HG02973 (cell line): ENCODE measurements at regions not wholly inside any gene's neighbourhood (a gene's known extent, or its start where the extent isn't known, plus 50 kb on each side); places are given as distances from the start of the nearest gene placed in this dataset.

Experiments used
- ATAC-seq: cut with Tn5 transposase; IDR thresholded peaks from one replicate; pipeline ENCODE4 v1.9.1; 2021; ENCODE audit warnings: moderate library complexity; ENCODE audit not compliant: unreplicated experiment

- no peak for ATAC-seq
Measured at GRCh38 chr6:97557355-97557754, 274.3 kb upstream of the MMS22L start.

DNA sequence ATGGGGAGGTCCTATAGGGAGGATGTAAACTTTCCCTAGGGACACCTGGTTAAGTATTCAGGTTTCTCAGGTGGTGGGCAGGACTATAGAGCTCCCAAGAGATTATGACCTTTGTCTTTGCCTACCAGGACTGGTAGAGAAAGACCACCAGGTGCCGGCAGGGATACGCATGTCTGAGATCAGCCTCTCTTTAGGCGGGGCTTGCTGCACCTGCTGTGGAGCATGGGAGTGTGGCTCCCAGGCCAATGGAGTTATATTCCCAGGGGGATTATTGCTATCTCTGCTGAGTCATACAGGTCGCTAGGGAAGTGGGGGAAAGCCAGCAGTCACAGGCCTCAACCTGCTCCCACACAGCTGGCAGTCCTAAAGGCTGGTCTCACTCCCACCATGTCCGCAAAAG, 280.5 kb upstream of the MMS22L start:
- no peak for ATAC-seq

GRCh38 chr6:97572943-97573342, 289.9 kb upstream of the MMS22L start:
- ATAC-seq, result no peak

- ATAC-seq, result no peak
Measured at GRCh38 chr6:97586344-97586743, 303.3 kb upstream of the MMS22L start.

DNA sequence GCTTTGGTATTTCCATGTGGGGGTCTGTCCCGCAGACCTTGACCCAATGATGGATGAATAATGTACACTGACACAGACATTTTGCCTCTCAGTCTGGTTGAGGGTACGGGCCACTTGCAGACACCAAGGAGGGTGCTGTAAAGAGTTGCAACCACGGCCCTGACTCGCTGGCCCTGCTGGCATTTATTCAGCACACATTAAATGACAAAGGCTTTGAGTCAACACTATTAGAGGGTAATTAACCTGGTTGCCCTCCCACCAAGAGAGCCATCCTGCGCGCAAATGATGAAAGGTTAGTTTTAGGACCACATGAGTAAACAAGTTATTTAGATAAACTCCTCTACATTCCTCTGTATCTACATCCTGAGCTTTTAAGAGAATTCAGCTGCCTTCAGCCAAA, 308.9 kb upstream of the MMS22L start:
- no peak for ATAC-seq

DNA sequence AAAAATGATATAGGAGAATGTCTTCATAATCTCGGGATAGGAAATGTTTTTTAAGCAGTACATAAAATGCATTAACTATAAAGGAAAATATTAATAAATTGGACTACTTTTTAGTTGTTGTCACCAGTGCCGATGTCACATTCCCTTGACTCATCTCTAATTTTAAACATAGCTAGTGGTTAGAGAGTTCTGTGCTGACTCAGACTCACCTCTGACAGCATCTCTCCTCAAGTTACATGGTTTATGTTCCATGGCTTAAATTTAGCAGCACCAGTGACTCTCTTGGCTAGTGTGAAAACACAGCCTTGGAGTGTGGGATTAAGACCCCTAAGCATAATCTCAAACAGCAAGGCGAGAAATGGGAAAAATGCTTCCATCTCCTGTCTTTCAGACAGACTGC, 311.8 kb upstream of the MMS22L start:
- ATAC-seq, result no peak

- no peak for ATAC-seq
Measured at GRCh38 chr6:97621111-97621510, 338.1 kb upstream of the MMS22L start.

DNA sequence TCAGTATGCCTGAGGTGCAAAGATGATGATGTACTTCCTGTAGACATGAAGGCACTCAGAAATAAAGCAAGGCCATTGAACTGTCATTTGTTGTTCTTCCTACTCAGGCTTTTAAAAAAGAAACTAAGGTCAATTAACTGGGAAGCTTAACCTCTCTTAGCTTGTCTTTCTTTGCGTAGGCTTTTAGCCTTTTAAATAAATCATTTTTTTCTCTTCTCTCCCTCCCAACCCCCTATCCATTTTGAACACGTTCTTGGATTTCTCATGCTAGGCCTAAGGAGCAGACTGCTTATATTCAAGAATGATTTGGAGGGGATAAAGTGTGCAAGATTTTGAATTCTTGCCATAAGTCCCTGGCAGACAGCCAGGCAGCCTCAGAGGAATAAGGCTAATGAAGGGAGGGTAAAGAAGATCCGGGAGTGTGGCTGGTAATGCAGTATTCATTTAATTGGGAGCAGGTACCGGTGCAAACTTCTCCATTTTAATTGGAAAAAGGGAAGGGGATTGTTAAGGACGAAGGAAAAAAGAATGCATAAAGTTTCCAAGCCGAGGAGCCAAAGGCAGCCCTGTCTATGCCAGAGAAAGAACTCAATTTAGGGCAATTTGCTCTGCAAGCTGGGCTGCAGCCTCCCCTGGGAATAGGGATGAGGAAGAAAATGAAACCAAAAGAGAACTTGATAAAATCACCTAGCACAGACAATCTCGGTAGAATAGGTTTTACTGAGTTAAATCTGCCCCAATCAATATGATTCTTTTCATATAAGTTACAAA, 343.8 kb upstream of the MMS22L start:
- no peak for ATAC-seq

GRCh38 chr6:97629180-97629579, 346.2 kb upstream of the MMS22L start:
- no peak for ATAC-seq

DNA sequence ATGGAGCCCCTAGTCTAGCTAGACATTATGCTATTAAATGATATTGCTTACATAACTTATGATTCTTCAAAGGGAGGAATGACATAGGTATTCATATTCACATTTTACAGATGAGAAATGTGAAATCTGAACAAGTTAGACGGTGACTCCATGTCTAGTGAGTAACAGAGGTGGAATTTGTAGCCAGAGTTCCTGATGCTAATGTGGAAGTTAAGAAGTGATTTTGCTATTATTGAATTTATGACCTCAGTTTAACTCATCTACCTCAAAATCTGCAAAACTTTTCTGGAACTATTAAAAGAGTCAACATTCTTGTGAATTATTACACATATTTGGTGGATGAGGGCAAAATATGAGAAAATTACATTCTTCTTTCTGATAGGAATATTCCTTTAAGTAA, 347.6 kb upstream of the MMS22L start:
- no peak for ATAC-seq

GRCh38 chr6:97632341-97632740, 349.3 kb upstream of the MMS22L start:
- no peak for ATAC-seq

GRCh38 chr6:97639702-97640101, 356.7 kb upstream of the MMS22L start:
- no peak for ATAC-seq

- ATAC-seq, result no peak
Measured at GRCh38 chr6:97644353-97644752, 361.3 kb upstream of the MMS22L start.

GRCh38 chr6:97645757-97646156, 362.7 kb upstream of the MMS22L start:
- no peak for ATAC-seq

GRCh38 chr6:97653076-97653475, 370.1 kb upstream of the MMS22L start:
- ATAC-seq, result no peak

DNA sequence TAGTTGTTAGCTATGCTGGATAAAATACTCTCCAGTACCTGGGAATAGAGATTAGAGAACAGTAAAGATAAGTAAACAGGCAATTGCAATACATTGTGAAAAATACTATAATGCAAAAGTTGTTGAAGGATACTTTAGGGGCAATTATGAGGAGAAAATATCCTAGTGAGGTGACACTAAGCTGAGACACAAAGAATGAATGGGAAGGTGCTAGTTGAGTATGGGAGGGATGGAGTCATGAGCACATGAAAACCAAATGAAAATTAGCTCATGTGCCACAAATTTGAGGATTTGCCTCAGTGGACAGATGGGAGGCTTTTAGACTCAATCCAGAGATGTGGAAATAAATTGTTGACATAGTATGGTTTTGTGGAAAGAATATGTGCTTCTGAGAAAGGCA, 370.5 kb upstream of the MMS22L start:
- no peak for ATAC-seq

- ATAC-seq, result no peak
Measured at GRCh38 chr6:97654674-97655073, 371.7 kb upstream of the MMS22L start.

GRCh38 chr6:97656236-97656635, 373.2 kb upstream of the MMS22L start:
- ATAC-seq, result no peak

DNA sequence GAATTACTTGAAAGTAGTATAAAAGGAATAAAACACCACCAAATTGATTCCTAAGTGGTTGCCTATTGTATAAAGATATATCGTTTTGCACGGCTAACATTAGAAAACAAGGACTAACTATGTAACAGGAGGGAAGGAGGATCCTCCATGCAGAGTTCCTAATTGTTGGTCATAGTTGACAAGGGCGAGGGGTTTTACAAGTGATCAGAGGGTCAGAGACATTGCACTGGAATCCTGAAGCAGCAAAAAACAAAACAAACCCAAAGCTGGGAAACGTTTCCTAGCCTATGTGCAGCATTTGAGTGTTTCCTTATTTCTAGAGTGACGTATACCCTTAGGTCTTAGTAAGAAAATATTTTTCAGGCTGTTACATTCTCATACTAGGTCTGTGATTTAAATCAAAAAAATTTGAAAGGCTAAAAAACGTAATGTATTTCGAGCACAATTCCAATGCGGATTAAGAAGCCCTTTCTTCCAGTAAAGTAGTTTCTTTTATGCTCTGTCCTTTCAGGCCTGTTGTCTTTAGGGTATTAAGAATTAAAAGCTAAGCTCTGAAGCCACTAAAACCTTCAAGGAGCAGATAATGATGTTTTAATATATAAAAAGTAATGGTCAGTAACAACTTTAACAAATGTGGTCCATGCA, 373.8 kb upstream of the MMS22L start:
- no peak for ATAC-seq

- no peak for ATAC-seq
Measured at GRCh38 chr6:97658090-97658489, 375.1 kb upstream of the MMS22L start.

DNA sequence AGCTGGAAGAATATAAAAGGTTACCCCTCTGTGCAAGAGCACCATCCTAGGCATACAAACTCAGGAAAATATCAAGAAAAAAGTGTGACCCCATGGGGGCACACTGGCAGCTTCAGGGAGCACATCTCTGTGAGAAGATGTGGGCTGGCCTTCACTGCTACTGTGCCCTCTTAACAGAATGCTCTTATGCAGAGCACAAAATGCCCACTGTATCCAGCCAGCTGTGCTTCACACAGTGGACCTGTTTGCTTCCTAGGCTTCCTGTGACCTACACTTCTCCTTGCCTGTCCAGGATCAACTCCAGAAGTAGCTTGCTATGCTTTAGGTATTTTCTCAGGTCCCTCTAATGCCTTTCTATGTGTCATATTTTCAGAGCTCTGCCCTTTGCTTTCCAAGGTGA, 380.2 kb upstream of the MMS22L start:
- no peak for ATAC-seq

- no peak for ATAC-seq
Measured at GRCh38 chr6:97665446-97665845, 382.4 kb upstream of the MMS22L start.

GRCh38 chr6:97666889-97667288, 383.9 kb upstream of the MMS22L start:
- no peak for ATAC-seq
